ENCODE measurements at regions not wholly inside any gene's neighbourhood (a gene's known extent, or its start where the extent isn't known, plus 50 kb on each side); places are given as distances from the start of the nearest gene placed in this dataset.

DNA sequence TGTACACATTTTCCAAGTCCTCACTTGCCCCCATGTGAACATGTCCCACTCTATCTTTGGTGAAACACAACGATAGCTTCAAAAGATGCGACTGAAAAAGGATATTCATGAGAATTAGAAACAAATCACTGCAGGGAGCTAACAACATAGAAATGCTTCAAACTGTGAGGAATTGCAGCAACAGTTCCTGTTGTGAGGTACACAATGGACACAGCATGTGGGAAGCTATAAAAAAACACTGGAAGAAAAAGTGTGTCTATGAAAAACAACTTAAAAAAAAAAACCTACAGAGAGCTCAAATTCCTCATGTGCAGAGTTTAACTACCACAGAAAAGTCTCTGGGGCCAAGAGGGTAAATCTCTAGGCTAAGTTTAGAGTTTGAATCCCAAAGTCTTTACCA lies 51.6 kb upstream of the BLTP1 start:
- TF ChIP-seq EZH2phosphoT487 (IDR thresholded peaks at IDR 0.05; ENCODE audit: borderline replicate concordance, low read depth, low read length) (no peak), CTCF (conservative IDR thresholded peaks at IDR 0.05; ENCODE audit: low read length) (no peak)
- no peaks in the 10 kb centered on the region for H3K4me1 ChIP-seq (ENCODE audit: insufficient read depth, low read length, poor library complexity, severe bottlenecking)
- H3K9me3 ChIP-seq (ENCODE audit: low read length) = no peaks in the 10 kb centered on the region
- H4K20me1 ChIP-seq (ENCODE audit: insufficient read depth, low read length) = no peaks in the 10 kb centered on the region
- H3K9me2 ChIP-seq (ENCODE audit: insufficient read depth, low read length) = no peaks in the 10 kb centered on the region
- DNase-seq (ENCODE audit: low spot score) = no peak
- no peak overlapping the region for H3K27ac ChIP-seq (ENCODE audit: low read depth, low read length, poor library complexity, severe bottlenecking)
- no peak overlapping the region for H2AFZ ChIP-seq (ENCODE audit: low read length)
- no TSS peak for BruUV-seq (replicated peaks)
- no peak overlapping the region for H3K4me3 ChIP-seq (ENCODE audit: low read depth, low read length, poor library complexity, severe bottlenecking)
- no peaks in the 10 kb centered on the region for H3K79me2 ChIP-seq (ENCODE audit: insufficient read depth, low read depth, low read length)
- intact Hi-C loops (cut with micrococcal nuclease; ENCODE audit: unreplicated experiment) = no loop called here
- no peaks in the 10 kb centered on the region for H3K36me3 ChIP-seq (ENCODE audit: insufficient read depth, low read length)
- H3K4me2 ChIP-seq (ENCODE audit: low read length) = no peak overlapping the region
- ChIA-PET POLR2A (interaction anchor here (1.4 kb wide), 1 partner anchor 11 kb away, joined by 3 read pairs; no protein-coding TSS in a partner anchor), CTCF (ENCODE audit: unreplicated experiment) (no interaction called here)

DNA sequence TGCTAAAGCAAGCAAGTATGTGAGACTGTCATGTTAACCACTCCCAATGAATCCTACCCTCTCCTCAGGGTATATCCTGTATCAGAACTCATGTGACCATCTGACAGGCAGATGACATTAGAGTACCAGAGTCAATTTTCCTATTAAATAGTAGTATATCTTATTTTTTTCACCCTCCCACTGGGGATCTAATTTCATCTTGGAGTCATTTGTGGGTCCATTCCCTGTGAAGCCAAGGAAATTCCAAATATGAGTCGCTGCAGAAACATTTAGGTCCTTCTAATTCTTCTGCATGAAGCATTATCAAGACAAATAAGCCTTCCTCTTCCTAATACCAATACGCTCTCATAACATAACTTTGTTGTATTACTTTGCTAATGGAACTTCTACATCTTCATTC lies 52.2 kb upstream of the BLTP1 start:
- no peak overlapping the region for H3K27ac ChIP-seq (ENCODE audit: low read depth, low read length, poor library complexity, severe bottlenecking)
- no TSS peak for BruUV-seq (replicated peaks)
- H3K4me1 ChIP-seq (ENCODE audit: insufficient read depth, low read length, poor library complexity, severe bottlenecking) = no peaks in the 10 kb centered on the region
- no peaks in the 10 kb centered on the region for H3K36me3 ChIP-seq (ENCODE audit: insufficient read depth, low read length)
- ChIA-PET POLR2A (no interaction called here), CTCF (ENCODE audit: unreplicated experiment) (no interaction called here)
- no peaks in the 10 kb centered on the region for H3K9me3 ChIP-seq (ENCODE audit: low read length)
- H3K79me2 ChIP-seq (ENCODE audit: insufficient read depth, low read depth, low read length) = no peaks in the 10 kb centered on the region
- H3K4me3 ChIP-seq (ENCODE audit: low read depth, low read length, poor library complexity, severe bottlenecking) = no peak overlapping the region
- H2AFZ ChIP-seq (ENCODE audit: low read length) = no peak overlapping the region
- no peak for TF ChIP-seq EZH2phosphoT487 (IDR thresholded peaks at IDR 0.05; ENCODE audit: borderline replicate concordance, low read depth, low read length)
- DNase-seq (ENCODE audit: low spot score) = no peak
- no peaks in the 10 kb centered on the region for H4K20me1 ChIP-seq (ENCODE audit: insufficient read depth, low read length)
- intact Hi-C loops (cut with micrococcal nuclease; ENCODE audit: unreplicated experiment) = no loop called here
- no peaks in the 10 kb centered on the region for H3K9me2 ChIP-seq (ENCODE audit: insufficient read depth, low read length)
- no peak overlapping the region for H3K4me2 ChIP-seq (ENCODE audit: low read length)

- POLR2A ChIA-PET = no interaction called here
- H3K27ac ChIP-seq (ENCODE audit: low read depth, low read length, poor library complexity, severe bottlenecking) = no peak overlapping the region
Observed at GRCh38 chr4:122091836-122092405, 60.2 kb upstream of the BLTP1 start.

More at GRCh38 chr4:122091836-122092405, 60.2 kb upstream of the BLTP1 start:
- Histone ChIP-seq H4K20me1 (ENCODE audit: insufficient read depth, low read length) (no peaks in the 10 kb centered on the region), H3K4me3 (ENCODE audit: low read depth, low read length, poor library complexity, severe bottlenecking) (no peak overlapping the region), H3K9me3 (ENCODE audit: low read length) (no peaks in the 10 kb centered on the region), H3K9me2 (ENCODE audit: insufficient read depth, low read length) (no peaks in the 10 kb centered on the region), H3K79me2 (ENCODE audit: insufficient read depth, low read depth, low read length) (no peaks in the 10 kb centered on the region), H3K4me1 (ENCODE audit: insufficient read depth, low read length, poor library complexity, severe bottlenecking) (no peaks in the 10 kb centered on the region), H2AFZ (ENCODE audit: low read length) (no peak overlapping the region), H3K4me2 (ENCODE audit: low read length) (no peak overlapping the region), H3K36me3 (ENCODE audit: insufficient read depth, low read length) (no peaks in the 10 kb centered on the region)
- CTCF ChIA-PET (ENCODE audit: unreplicated experiment) = no interaction called here
- no TSS peak for BruUV-seq (replicated peaks)
- no peak for DNase-seq (ENCODE audit: low spot score)
- TF ChIP-seq CTCF (conservative IDR thresholded peaks at IDR 0.05; ENCODE audit: low read length) = no peak
- no peak for TF ChIP-seq EZH2phosphoT487 (IDR thresholded peaks at IDR 0.05; ENCODE audit: borderline replicate concordance, low read depth, low read length)
- intact Hi-C loops (cut with micrococcal nuclease; ENCODE audit: unreplicated experiment) = no loop called here
